Neural crest cell (in vitro differentiated cells): ENCODE measurements at regions not wholly inside any gene's neighbourhood (a gene's known extent, or its start where the extent isn't known, plus 50 kb on each side); places are given as distances from the start of the nearest gene placed in this dataset.

ENCODE experiments used
- DNase-seq: peaks from one replicate; pipeline ENCODE4 v3.0.0; 2021; ENCODE audit warnings: low read depth, mixed read lengths, low spot score
- H3K27ac Mint-ChIP-seq: one replicate; pipeline ENCODE4 v1.8.0; 2021; ENCODE audit warnings: mild to moderate bottlenecking, mixed read lengths; ENCODE audit not compliant: unreplicated experiment
- H3K27me3 Mint-ChIP-seq: 2 replicates; pipeline ENCODE4 v1.8.0; 2021; ENCODE audit warnings: low read depth, mild to moderate bottlenecking, mixed read lengths
- H3K36me3 Mint-ChIP-seq: 2 replicates; pipeline ENCODE4 v1.8.0; 2021; ENCODE audit warnings: low read depth, mild to moderate bottlenecking, mixed read lengths
- H3K4me1 Mint-ChIP-seq: 2 replicates; pipeline ENCODE4 v1.8.0; 2021; ENCODE audit warnings: mixed read lengths
- H3K4me3 Mint-ChIP-seq: one replicate; pipeline ENCODE4 v1.8.0; 2021; ENCODE audit warnings: mild to moderate bottlenecking, mixed read lengths
- H3K9me3 Mint-ChIP-seq: 2 replicates; pipeline ENCODE4 v1.8.0; 2021; ENCODE audit warnings: mixed read lengths
- CTCF ChIP-seq: fragments of 200-600 bp; sonication (generic); conservative IDR thresholded peaks from 2 replicates; pipeline ENCODE4 v1.5.0; 2021; ENCODE audit warnings: antibody characterized with exemption, mild to moderate bottlenecking

GRCh38 chr13:74329962-74330361 is 195.8 kb upstream of the KLF12 start:
- no peaks in the 10 kb centered on the region for H3K27me3 Mint-ChIP-seq
- no peak for TF ChIP-seq CTCF
- no peak overlapping the region for H3K27ac Mint-ChIP-seq
- peaks cover 4% of the 10 kb centered on the region for H3K9me3 Mint-ChIP-seq
- H3K4me3 Mint-ChIP-seq: no peak overlapping the region
- H3K4me1 Mint-ChIP-seq: peaks cover 10% of the 10 kb centered on the region
- no peak for DNase-seq
- H3K36me3 Mint-ChIP-seq: no peaks in the 10 kb centered on the region

GRCh38 chr13:74325106-74325505 is 190.9 kb upstream of the KLF12 start:
- Mint-ChIP-seq H3K4me3 (peak overlapping the region; percentile 9), H3K36me3 (no peaks in the 10 kb centered on the region), H3K27ac (peak overlapping the region; percentile 86), H3K27me3 (no peaks in the 10 kb centered on the region), H3K4me1 (peaks cover 12% of the 10 kb centered on the region), H3K9me3 (peaks cover 4% of the 10 kb centered on the region)
- TF ChIP-seq CTCF: no peak
- no peak for DNase-seq

- DNase-seq: no peak
- H3K4me1 Mint-ChIP-seq: peaks cover 12% of the 10 kb centered on the region
- no peaks in the 10 kb centered on the region for H3K36me3 Mint-ChIP-seq
- H3K27ac Mint-ChIP-seq: no peak overlapping the region
- H3K27me3 Mint-ChIP-seq: no peaks in the 10 kb centered on the region
- TF ChIP-seq CTCF: no peak
- H3K9me3 Mint-ChIP-seq: peaks cover 4% of the 10 kb centered on the region
- H3K4me3 Mint-ChIP-seq: no peak overlapping the region
Measured at GRCh38 chr13:74324338-74324737, 190.1 kb upstream of the KLF12 start.

DNA sequence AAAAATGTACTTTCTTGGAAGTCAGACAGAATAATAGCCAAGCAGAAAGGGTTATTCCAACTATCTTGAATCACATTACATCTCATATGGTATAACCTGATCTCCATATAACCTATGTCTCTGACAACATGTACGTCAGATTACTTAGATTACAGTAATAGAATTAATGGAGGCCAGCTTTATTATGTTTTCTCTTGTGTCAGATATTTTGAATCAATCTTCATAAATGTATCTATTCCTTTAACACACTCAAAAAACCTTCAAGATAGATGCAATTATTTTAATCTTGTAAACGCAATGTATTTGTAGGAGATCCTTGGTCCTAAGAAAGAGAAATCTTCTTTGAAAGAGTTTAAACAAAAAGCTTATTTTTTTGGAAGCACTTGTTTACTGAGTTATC is 188.4 kb upstream of the KLF12 start:
- Mint-ChIP-seq H3K4me1 (peaks cover 12% of the 10 kb centered on the region), H3K4me3 (no peak overlapping the region), H3K27me3 (no peaks in the 10 kb centered on the region), H3K27ac (no peak overlapping the region), H3K9me3 (peaks cover 4% of the 10 kb centered on the region), H3K36me3 (no peaks in the 10 kb centered on the region)
- TF ChIP-seq CTCF: no peak
- no peak for DNase-seq

GRCh38 chr13:74320282-74320681 is 186.1 kb upstream of the KLF12 start:
- H3K9me3 Mint-ChIP-seq: peaks cover 2% of the 10 kb centered on the region
- H3K27ac Mint-ChIP-seq: no peak overlapping the region
- H3K36me3 Mint-ChIP-seq: no peaks in the 10 kb centered on the region
- no peaks in the 10 kb centered on the region for H3K27me3 Mint-ChIP-seq
- peaks cover 14% of the 10 kb centered on the region for H3K4me1 Mint-ChIP-seq
- DNase-seq: no peak
- no peak for TF ChIP-seq CTCF
- no peak overlapping the region for H3K4me3 Mint-ChIP-seq

DNA sequence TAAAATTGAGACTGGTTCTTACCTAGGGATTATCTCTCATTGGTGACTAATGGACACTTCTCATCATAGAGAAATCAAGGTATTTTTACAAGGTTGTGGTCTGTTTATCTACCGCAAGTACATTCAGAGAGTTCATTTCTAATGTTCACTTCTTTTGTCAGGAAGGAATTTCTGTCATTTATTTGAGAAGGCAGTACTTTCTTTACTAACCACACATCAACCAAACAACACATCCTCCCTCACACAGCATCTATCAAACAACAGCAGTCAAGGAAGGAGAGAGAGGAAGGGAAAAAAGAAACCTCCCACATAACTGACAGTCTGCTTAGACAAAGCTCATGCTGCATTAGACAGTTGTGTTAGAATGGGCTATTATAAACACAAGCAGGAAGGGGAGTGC is 182.3 kb upstream of the KLF12 start:
- no peak overlapping the region for H3K4me3 Mint-ChIP-seq

More for the DNA sequence above, 182.3 kb upstream of the KLF12 start:
- no peaks in the 10 kb centered on the region for H3K27me3 Mint-ChIP-seq
- no peak for TF ChIP-seq CTCF
- H3K4me1 Mint-ChIP-seq: peaks cover 15% of the 10 kb centered on the region
- H3K27ac Mint-ChIP-seq: no peak overlapping the region
- H3K9me3 Mint-ChIP-seq: peaks cover 2% of the 10 kb centered on the region
- no peak for DNase-seq
- no peaks in the 10 kb centered on the region for H3K36me3 Mint-ChIP-seq
